HG03066 (cell line): ENCODE measurements at regions not wholly inside any gene's neighbourhood (a gene's known extent, or its start where the extent isn't known, plus 50 kb on each side); places are given as distances from the start of the nearest gene placed in this dataset.
"Not testable (repeated sequence)": the region's sequence is repeated elsewhere in the genome, so short reads cannot be mapped to it uniquely, and the experiment has no call there.

Source experiments
- ATAC-seq: cut with Tn5 transposase; IDR thresholded peaks from one replicate; pipeline ENCODE4 v1.9.1; 2021; ENCODE audit warnings: low read depth; ENCODE audit not compliant: unreplicated experiment

DNA sequence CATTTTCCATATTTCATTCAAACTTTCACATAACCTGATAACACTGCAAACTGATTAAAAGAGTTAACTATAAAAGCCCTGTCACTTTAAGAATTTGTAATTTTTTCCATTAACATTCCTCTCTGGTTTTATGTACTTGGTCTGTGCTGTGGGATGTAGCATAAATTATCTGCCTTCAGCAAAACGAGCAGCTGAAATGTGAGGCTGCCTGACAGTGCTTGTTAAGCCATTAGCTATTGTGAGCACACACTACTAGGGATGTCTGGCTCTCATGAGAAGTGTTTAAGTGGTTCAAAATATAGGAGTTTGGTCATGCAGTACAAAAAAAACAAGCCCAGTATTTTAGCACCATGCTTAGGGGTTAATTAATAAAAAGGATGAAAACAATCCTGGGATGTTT lies 63.0 kb downstream of the HOXA1 start:
- no peak for ATAC-seq

DNA sequence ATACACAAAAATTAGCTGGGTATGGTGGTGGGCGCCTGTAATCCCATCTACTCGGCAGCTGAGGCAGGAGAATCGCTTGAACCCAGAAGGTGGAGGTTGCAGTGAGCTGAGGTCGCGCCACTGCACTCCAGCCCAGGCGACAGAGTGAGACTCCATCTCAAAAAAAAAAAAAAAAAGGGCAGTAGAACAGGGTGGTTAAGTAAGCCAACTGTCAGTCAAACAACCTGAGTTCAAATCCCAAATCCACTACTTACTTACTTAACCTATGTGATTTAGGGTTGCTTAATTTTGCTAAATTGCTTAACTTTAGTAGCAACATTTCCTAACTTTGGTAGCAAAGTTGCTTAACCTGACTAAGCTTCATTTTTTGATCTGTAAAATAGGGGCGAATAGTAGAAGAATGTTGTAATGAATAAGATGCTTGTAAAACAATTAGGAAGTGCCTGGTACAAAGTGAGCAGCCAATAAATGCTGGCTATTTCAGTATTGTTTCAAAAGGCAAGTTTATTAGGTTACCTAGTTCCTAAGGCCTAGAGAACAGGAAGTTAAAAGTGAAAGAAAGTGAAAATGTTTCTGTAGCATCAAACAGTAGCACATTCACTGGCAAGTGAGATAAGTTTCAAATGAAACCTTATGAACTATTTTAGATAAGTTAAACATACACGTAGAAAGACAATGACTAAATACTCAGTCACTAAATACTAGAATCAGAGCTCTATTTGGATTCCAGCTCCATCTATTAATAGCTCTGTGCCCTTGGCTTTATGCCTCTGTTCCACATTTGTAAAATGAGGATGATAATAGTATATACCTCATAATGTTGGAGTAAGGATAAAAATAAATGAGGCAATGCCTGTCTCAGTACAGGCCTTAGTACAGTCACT lies 64.3 kb downstream of the HOXA1 start:
- ATAC-seq, result peak; percentile 70

DNA sequence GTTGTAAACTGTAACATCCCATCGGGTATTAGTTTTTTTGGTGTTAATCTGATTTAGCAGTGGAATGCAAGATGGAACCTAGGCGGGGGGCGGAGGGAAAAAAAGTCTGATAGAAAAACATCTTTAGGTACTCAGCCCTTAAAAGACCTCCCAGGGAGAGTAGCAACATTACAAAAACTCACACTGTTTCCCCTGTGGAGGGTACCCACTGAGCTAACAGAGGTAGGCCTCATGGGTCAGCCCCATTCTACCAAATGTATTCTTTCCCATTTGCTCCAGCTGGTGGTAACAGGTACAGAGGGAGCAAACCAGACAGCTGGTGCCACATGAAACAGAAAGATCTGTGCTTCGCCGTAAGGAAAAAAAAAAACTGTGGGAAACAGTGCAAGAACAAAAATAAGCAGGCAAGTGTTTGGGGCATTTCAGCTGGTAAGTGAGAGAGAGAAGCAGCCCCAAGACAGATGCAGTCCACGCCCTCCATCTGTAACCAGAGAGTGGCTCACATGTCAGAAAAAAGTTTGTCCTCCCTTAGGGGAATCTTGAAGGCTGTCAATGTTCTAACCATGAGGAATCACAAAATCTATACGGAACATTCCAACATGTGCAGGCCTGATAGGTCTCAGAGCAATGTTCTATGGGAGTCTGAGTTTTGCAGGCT lies 65.3 kb downstream of the HOXA1 start:
- no peak for ATAC-seq

DNA sequence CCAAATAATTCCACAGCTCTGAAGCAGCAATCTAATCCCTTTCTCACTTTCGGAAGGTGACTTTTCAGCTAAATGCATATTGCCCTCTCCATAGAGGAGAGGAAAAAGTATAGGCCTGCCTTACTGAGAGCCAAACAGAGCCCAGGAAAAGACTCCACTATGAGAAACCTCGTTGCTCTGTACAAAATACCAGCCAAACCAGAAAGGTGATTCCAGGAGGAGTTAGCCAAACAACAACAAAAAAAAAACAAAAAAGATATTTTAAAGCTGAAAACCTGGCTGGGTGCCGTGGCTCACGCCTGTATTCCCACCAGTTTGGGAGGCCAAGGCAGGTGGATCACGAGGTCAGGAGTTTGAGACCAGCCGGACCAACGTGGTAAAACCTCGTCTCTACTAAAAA lies 70.5 kb downstream of the HOXA1 start:
- no peak for ATAC-seq

DNA sequence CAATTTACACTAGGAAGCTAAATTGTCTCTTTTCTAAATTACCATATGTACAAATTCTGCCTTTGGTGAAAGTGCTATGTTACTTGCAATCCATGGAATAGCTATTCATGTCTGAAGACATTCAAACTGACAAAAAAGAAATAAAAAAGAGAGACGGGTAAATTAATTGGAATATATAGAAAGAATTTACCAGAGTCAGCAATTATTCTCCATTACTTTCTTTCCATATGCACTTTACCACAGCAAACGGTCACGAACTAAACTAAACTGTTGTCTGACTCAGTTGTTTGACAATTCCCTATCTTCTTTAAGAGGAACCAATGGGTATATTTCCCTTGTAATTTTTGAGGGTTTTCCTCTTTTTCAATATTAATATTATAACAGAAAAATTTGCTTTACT lies 85.7 kb downstream of the HOXA1 start:
- no peak for ATAC-seq

DNA sequence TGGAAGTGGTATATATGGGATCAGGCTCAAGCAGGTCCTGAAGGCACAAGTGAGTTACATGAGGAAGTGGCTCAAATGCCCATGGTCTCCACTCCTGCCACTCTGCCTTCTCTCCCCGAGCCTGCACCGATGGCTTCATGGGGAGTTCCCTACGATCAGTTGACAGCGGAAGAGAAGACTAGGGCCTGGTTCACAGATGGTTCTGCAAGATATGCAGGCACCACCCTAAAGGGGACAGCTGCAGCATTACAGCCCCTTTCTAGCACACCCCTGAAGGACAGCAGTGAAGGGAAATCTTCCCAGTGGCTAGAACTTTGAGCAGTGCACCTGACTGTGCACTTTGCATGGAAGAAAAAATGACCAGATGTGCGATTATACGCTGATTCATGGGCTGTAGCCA lies 95.3 kb downstream of the HOXA1 start:
- no peak for ATAC-seq

DNA sequence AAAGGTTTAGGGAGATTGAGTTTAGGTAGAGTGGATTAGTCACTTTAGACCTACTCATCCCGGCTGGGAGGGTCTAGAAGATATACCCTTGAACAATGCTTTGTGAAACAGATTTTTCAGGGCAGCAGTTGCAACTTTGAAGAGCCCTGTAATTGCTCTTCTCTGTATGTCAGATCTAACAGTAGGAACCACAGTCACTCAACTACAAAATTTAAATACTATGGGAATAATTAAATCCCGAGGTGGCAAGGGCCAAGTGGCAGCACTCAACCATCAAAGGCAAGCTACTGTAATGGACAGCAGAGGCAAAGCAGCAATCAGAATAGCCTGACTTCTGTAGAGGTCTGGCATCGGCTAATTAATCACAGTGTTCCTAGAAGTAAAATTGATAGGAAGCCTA lies 97.5 kb downstream of the HOXA1 start:
- ATAC-seq, result not testable (repeated sequence)

DNA sequence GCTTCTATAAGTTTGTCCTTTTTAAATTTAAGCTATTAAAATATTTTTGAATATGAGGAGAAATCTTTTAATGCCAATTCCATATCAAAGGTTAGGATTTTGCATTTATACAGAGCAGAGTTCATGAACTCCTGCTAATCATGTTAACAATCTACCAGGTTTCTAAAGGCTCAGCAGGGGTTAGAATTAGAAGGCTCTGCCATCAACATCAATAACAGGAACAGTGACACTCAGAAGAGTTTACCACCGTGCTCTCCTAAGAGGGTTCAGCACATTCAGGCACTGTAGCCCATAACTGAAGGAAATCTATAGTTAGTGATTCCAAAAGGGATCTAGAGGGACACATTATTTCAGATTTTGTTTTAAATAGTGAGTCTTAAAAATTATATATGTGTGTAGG lies 100.1 kb downstream of the HOXA1 start:
- no peak for ATAC-seq

DNA sequence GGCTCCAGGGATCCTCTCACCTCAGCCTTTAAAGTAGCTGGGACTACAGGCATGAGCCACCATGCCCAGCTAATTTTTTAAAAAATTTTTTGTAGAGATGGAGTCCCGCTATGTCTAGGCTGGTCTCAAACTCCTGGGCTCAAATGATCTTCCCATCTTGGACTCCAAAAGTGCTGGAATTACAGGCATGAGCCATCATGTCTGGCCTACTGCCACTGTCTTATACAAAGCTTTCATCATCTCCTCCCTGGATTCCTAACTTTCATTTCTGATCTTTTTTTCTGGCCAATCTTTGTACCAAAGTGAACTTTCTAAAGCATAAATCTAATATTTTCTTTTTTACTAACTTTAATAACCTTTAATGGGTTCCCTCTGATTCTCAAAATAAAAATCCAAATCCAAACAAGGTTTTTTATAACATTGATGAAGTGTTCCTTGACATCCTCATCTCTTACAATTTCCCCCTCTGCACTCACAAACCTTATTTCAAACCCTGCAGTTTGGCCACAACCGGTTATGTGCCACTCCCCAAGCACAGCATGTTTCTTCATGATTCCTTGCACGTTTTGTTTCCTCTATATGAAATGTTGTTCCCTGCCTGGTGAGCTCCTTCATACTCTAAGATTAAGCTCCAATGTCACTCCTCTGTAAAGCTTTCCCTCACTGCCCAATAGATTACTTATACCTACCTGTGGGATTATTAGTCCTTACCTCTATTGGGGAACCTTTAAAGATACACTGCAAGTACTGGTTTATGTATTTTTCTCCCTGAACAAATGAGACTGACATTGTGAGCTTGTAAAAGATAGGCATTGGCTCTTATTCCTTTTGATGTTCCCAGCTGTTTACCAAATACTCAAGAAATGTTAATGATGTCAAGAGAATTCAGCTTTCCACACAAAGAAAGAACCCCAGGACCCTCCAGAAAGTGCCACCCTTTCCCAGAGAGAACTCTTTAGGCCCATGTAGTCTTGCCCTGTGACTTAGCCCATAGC lies 101.7 kb downstream of the HOXA1 start:
- no peak for ATAC-seq

DNA sequence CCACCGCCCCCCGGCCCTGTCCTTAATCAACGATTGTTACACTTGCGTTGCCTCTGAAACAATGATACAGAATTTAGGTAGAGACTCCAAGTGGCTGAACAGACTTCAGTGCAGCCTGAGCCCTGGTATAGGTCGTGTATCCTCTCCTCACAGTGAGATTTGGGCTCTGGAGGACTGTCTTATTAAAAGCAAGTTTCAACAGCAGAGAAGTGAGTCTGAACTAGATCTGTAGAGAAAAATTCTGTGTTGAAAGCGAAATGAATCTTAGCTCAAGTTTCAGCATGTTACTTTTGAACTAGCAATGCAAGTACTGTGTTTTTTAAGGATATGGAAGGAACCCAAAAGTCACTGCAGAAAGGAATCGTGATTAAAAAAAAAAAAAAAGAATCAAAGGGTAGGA lies 103.1 kb downstream of the HOXA1 start:
- no peak for ATAC-seq

DNA sequence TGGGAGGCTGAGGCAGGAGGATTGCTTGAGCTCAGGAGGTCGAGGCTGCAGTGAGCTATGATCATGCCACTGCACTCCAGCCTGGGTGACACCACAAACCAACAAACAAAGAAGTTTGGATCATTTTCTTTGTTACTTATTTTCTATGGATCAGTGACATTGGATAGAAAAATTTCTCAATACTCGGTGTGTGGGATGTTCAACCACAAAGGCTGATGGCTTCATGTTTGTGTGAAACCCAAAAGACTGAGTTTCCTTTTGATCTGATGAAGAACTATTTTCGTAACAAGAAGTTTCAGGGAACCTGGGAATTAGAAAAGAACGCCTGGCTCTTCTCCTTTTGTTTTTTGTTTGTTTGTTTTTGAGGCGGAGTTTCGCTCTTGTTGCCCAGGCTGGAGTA lies 104.0 kb downstream of the HOXA1 start:
- no peak for ATAC-seq

DNA sequence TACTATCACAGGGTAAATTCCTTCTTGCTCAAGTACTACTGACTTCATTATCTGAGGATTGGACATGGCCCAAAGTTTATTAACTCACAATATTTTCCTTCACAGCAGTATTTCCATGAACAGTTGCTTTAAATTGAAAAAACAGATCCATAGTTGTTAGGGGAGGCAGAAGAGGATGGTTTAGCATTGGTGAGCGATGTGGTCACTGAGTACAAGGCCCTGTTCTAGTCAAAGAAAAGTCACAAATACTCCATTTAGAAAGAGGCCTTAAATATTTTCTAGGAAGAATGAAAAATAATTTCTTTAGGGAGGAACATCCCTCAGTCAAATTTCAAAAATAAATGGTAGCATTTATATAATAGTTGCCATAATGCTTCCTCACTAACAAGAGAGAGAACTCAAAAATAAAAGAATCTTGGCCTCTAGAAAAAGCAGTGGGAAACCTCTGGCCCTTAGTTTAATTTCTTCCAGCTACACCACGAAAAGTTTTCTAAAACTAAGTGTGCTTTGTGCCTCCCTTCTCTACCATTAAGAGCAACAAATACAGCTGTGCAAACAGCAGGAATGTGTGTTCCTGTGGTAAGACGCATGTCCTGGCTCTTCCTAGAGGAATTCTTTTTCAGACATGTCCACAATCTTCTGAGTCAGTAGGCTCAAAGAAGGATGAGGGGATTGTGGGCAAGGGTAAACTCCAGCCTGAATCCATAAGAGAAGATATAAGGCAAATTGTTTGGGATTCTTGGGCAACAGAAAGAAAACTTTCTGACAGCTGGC lies 105.7 kb downstream of the HOXA1 start:
- ATAC-seq, result no peak

DNA sequence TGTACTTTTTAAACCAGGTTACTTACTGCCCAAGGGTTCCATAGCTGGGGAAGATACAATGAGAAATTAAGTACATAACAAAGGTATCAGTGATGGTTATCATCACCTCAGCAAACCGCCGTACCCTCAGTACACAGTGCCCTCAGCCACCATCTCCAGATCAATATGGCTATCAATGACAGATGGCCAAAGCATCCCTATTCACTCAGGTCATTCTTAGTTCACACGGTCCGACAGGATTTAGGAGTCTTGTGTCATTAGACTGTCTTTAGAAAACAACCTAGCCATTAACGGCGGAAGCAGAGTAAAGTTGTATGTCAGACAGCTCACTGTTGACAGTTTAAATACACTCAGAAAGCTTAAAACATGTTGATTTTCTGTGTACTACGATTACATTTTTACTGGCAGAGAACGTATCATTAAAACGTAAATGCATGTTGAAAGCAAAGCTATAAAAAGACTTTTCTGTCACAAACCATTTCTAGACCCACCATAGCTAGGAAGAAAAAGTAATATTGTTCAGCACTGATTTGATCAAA lies 106.9 kb downstream of the HOXA1 start:
- ATAC-seq, result no peak

DNA sequence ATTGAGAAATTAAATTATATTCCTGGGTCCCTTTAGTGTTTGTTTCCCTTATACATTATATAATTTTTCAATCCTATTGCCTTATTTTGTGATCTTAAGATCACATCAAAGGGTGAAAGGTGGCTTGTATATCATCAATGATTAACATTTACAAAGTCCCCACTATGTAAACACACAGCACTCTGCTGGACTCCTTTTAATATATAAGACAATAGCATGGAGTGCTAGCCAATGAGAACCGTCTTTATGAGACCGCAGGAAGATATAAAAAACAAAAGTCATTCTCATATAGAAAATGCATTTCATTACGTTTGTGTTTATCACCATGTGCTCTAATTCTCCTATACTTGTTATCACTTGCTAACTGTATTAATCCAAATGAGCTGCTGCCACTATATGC lies 108.5 kb downstream of the HOXA1 start:
- no peak for ATAC-seq

DNA sequence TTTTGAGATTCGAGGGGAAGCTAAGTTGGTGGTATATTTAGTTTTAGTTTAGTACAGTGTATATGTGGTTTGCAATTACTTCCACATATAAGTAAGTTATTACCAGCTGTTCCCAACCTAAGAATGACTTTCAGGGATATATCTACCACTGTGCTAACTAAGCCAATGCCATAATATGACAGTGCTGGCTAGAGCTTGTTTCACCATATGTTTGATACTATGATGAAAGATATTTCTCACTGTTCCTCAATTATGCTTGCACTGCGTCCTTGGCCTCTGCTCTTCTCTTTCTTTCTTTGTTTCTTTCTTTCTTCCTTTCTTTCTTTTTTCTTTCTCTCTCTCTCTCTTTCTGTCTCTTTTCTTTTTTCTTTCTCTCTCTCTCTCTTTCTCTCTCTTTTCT lies 113.8 kb upstream of the SKAP2 start:
- ATAC-seq, result no peak

DNA sequence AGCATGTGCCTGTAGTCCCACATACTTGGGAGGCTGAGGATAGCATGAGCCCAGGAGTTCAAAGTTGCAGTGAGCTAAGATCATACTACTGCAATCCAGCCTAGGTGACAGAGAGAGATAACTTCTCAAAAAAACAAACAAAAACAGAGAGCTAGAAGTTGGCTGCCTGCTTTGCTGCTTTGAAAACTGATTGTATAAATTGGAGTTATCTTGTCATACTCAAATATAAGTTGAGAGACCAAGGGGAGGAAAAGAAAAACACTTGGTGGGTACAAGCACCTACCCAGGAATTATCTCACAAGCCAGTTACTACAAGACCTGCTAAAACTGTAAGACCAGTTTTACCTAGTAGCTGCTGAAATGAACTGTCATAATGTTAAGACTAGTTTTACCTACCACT lies 112.5 kb upstream of the SKAP2 start:
- no peak for ATAC-seq

DNA sequence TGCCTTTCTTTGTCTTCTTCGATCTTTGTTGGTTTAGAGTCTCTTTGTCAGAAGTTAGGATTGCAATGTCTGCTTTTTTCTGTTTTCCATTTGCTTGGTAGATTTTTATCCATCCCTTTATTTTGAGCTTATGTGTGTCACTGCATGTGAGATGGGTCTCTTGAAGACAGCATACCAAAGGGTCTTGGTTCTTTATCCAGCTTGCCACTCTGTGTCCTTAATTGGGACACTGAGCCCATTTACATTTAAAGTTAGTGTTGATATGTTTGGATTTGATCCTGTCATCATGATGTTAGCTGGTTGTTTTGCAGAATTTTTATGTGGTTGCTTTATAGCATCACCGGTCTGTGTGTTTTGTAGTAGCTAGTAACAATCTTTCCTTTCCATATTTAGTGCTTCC lies 107.5 kb upstream of the SKAP2 start:
- ATAC-seq, result not testable (repeated sequence)

DNA sequence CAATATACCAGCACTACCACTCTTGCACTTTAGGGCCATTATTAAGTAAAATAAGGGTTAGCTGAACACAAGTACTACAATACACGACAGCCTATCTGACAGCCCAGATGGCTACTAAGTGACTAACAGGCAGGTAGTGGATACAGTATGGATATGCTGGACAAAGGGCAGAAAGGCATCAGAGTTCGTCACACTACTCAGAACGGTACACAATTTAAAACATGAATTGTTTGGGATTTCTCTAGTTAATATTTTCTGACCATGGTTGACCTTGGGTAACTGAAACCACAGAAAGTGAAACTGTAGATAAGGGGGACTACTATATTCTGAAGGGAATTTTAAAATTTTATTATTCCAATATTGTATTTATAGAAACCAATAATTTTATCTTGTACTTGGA lies 101.3 kb upstream of the SKAP2 start:
- ATAC-seq, result no peak

DNA sequence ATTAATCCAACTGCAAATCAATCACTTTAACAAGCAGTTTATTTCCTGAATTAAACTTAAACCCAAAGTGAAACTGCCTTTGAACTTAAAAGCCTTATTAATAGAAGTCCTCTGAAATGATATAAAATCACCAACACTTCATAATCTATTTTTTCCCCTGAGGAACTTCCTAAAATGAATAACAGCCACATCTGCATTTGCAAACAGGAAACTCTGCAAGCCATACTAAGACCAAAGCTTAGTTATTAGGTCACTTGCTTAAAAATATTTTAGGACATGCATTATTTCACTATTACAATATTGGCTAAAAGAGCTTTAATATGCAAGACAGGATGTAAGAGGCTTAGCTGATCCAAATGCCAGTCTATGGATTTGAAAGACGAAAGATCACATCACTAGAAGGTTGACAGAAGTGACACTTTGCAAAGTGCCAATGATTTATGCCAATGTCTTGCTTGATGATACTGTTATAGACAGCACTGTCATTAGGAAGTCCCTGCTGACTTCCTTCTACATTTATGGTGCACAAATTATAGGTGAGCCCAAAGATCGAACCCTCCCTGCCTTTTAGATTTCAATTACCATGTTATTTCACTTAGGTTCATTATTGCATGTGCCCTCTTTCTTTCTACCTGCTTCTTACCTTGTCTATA lies 99.9 kb upstream of the SKAP2 start:
- no peak for ATAC-seq
